Hippocampal formation (tissue), 2 donors: ENCODE measurements at regions not wholly inside any gene's neighbourhood (a gene's known extent, or its start where the extent isn't known, plus 50 kb on each side); places are given as distances from the start of the nearest gene placed in this dataset.

ENCODE experiments used
- DNase-seq, 2 donors: peaks; one replicate each; lab custom pipeline; 2025; lab: John Stamatoyannopoulos, UW

- DNase-seq: no peak
Measured at GRCh38 chr7:118022546-118022945, 149.3 kb upstream of the CTTNBP2 start.

- no peak for DNase-seq
Measured at GRCh38 chr7:118026791-118027190, 153.6 kb upstream of the CTTNBP2 start.

GRCh38 chr7:118028226-118028625 lies 155.0 kb upstream of the CTTNBP2 start:
- DNase-seq: no peak

GRCh38 chr7:118029826-118030422 lies 154.0 kb upstream of the LSM8 start:
- no peak for DNase-seq

- DNase-seq: no peak
Measured at GRCh38 chr7:118033273-118033672, 150.7 kb upstream of the LSM8 start.

- no peak for DNase-seq
Measured at GRCh38 chr7:118039963-118040489, 143.9 kb upstream of the LSM8 start.

GRCh38 chr7:118040562-118040961 lies 143.4 kb upstream of the LSM8 start:
- no peak for DNase-seq

- no peak for DNase-seq
Measured at GRCh38 chr7:118041251-118041878, 142.6 kb upstream of the LSM8 start.

- no peak for DNase-seq
Measured at GRCh38 chr7:118045629-118046028, 138.3 kb upstream of the LSM8 start.

GRCh38 chr7:118046086-118046485 lies 137.9 kb upstream of the LSM8 start:
- no peak for DNase-seq

GRCh38 chr7:118046801-118047200 lies 137.2 kb upstream of the LSM8 start:
- no peak for DNase-seq

- DNase-seq: no peak
Measured at GRCh38 chr7:118052336-118052735, 131.6 kb upstream of the LSM8 start.

GRCh38 chr7:118053353-118053752 lies 130.6 kb upstream of the LSM8 start:
- DNase-seq: no peak

GRCh38 chr7:118054529-118054928 lies 129.4 kb upstream of the LSM8 start:
- no peak for DNase-seq

GRCh38 chr7:118055647-118056046 lies 128.3 kb upstream of the LSM8 start:
- no peak for DNase-seq

GRCh38 chr7:118057404-118057803 lies 126.6 kb upstream of the LSM8 start:
- DNase-seq: no peak

GRCh38 chr7:118059209-118059608 lies 124.8 kb upstream of the LSM8 start:
- no peak for DNase-seq

- DNase-seq: no peak
Measured at GRCh38 chr7:118060692-118061091, 123.3 kb upstream of the LSM8 start.

- DNase-seq: no peak
Measured at GRCh38 chr7:118061386-118061785, 122.6 kb upstream of the LSM8 start.

- no peak for DNase-seq
Measured at GRCh38 chr7:118072893-118073674, 110.9 kb upstream of the LSM8 start.

- DNase-seq: no peak
Measured at GRCh38 chr7:118075936-118076335, 108.0 kb upstream of the LSM8 start.

GRCh38 chr7:118076564-118076963 lies 107.4 kb upstream of the LSM8 start:
- no peak for DNase-seq

- no peak for DNase-seq
Measured at GRCh38 chr7:118078015-118078414, 105.9 kb upstream of the LSM8 start.
